Stimulated activated CD4-positive, alpha-beta T cell treated with anti-CD3 and anti-CD28 coated beads, Interleukin-1b, Interleukin-23, amount 100 ng/mL, for 4 hours (primary cell): ENCODE measurements at regions not wholly inside any gene's neighbourhood (a gene's known extent, or its start where the extent isn't known, plus 50 kb on each side); places are given as distances from the start of the nearest gene placed in this dataset.

Experiments
- DNase-seq, 2 donors: peaks; one replicate each; pipeline ENCODE4 v3.0.0-alpha.2; 2020; ENCODE audit warnings: low read depth in 2 of 2

- DNase-seq: no peak
Observed at GRCh38 chr2:165033402-165033801, 78.1 kb upstream of the SLC38A11 start.

- DNase-seq: no peak
Observed at GRCh38 chr2:165032559-165032958, 77.2 kb upstream of the SLC38A11 start.

DNA sequence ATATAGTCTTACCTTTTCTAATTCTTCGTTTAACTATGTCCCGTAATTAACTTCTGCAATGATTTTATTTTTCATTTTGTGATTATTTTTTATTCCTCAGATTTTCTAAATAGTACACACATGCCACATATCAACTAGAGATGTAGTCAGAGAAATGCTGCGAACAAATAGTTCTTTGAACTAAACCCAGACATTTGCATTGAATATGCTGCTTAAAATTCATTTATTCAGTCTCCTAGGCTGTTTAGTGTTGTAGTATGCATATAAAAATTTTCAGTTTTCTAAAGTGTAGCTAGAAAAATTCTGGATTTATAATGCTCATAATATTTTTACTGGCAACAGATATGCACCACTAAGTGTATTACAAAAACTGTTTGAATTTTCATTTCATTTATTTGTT, 68.9 kb upstream of the SLC38A11 start:
- DNase-seq: no peak

DNA sequence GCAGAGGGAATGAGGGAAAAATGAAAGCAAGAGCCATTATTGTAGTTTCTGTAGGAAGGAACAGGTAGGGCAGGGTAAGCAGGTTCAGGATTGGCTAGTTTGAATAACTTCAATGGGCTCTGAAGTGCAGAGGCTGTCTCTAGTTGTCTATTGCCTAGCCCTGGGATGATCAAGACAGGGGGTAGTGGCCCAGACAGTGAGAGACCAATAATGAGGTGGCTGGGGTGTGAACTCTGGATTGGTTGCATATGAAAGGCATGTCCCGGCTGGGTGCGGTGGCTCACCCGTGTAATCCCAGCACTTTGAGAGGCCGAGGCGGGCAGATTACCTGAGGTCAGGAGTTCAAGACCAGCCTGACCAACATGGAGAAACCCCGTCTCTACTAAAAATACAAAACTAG, 67.5 kb upstream of the SLC38A11 start:
- DNase-seq: no peak

GRCh38 chr2:165017966-165018596, 62.8 kb upstream of the SLC38A11 start:
- no peak for DNase-seq

DNA sequence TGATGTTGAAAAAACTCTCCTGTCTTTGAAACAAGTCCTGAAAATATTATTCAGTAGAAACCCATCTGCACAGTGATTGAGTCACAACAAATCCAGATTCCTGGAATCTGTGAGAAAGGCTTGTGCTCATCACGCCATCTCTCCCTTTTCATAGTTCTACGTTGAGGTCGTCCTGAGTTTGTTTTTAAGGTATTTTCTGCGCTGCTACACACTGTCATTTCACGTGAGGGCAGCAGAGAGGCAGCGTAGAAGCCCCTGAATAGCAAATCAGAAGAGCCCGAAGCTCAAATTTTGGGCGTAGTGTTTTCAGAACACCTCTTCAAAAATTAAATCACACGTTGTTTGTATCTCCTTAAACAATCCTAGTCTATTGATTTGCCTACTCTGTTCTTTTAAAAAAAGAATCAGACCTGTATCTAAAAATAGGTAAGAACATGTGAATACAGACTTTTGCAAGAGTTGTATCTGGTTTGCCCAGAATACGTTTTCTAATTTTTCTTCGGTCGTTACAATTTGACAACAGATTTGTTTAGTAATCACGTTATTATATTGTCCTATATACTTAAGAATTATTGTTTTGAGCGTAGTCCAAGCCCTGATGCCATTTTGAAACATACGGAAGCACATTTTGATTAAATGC, 61.6 kb upstream of the SLC38A11 start:
- DNase-seq: no peak

GRCh38 chr2:165015052-165015642, 59.8 kb upstream of the SLC38A11 start:
- peak; percentile 33 to 38 for DNase-seq

DNA sequence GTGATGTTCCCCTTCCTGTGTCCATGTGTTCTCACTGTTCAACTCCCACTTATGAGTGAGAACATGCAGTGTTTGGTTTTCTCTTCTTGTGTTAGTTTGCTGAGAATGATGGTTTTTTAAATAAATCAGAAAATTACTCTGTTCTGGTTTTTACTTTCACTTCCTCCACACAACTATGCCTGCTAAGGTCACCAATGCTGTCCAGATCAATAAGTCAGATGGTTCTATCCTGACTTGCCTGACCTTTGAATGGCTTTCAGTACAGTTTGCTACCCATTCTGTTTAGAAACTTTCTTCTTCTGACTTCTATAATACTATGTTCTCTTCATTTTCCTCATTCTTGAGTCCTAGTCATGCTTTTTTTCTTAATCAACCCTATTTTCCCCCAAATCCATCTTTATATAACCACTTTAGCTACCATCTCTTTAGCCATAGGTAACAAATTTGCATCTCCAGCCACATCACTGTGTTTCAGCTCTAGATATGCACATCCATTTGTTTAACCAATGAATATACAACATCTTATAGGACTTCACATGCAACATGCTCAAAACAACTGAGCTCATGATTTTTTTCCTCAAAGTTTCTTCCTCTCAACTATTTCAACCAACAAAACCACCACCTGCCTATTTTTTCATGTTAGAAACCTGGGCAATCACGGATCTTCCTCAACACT, 58.8 kb upstream of the SLC38A11 start:
- DNase-seq: no peak

DNA sequence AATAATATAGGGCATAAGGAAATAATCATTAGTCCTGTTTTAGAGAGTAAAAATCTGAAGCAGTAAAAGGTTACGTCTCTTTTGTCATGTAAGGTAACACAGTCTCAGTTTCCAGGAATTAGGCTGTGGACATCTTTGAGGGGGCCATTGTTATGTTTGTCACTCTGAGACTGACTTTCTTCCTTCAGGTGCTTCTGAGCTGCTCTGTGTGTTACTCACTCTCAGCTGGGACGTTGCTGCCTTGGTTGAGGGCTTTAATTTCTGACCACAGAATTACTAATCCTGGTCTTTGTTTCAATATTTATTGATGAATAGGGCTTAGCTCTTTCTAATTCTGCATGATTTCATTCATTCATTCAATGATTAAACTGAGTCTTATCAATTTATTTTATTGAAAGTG, 55.9 kb upstream of the SLC38A11 start:
- no peak for DNase-seq

GRCh38 chr2:165010556-165010955, 55.2 kb upstream of the SLC38A11 start:
- no peak for DNase-seq

DNA sequence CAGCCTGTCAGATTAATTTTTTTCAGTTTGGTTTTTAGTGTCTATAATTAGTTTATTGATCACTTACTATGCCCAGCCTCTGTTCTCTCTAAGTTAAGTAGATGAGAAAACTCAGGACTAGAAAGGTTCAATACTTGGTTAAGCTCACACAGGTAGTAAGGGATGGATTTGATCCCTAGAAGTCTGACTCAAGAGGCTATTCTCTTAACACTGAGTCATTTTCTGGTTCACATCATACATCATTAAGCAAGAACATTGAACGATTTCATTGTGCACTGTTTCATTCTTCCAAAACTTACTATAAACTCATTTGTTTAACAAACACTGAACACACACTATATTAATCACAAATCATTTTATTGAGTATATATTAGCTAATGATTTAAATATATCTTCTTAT, 54.1 kb upstream of the SLC38A11 start:
- no peak for DNase-seq

- no peak for DNase-seq
Observed at GRCh38 chr2:165008730-165009315, 53.5 kb upstream of the SLC38A11 start.

DNA sequence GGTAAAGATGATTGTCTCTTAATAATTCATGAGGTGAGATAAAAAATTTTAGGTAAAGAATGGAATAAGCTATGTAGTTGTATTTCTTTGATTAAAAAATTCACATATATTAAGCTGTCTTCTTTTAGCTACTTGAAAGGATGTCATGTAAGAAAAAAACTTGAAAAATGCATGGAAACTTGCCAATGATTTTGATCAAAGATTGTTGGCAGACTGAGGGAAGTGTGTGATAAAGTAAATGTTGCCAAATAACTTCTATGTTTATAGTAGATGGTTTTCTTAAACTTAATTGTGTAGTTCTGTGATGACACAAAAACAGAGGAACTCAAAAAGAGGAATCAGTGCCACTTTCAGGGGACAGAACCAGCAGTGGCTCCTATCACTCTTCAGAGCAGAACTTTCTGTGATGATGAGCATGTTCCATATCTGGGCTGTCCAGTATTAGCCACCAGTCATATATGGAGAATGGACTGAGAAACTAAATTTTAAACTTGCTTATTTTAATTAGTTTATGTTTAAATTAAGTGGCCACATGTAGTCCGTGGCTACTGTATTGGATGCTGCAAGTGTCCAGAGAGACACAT, 51.9 kb upstream of the SLC38A11 start:
- no peak for DNase-seq
